NCI-H748 (cell line): ENCODE measurements at regions not wholly inside any gene's neighbourhood (a gene's known extent, or its start where the extent isn't known, plus 50 kb on each side); places are given as distances from the start of the nearest gene placed in this dataset.
"Not testable (repeated sequence)": the region's sequence is repeated elsewhere in the genome, so short reads cannot be mapped to it uniquely, and the experiment has no call there.

Experiments
- DNase-seq: peaks from one replicate; lab custom pipeline; 2025; ENCODE audit not compliant: unreplicated experiment; lab: John Stamatoyannopoulos, UW

- peak; percentile 6 for DNase-seq
Observed at GRCh38 chr10:65053397-65053796, 1532.2 kb downstream of the REEP3 start.

GRCh38 chr10:65053831-65054351 lies 1532.7 kb downstream of the REEP3 start:
- peak; percentile 7 for DNase-seq

- DNase-seq = not testable (repeated sequence)
Observed at GRCh38 chr10:65054701-65055100, 1533.5 kb downstream of the REEP3 start.

- no peak for DNase-seq
Observed at GRCh38 chr10:65065278-65065677, 1544.1 kb downstream of the REEP3 start.

GRCh38 chr10:65083222-65083621 lies 1562.0 kb downstream of the REEP3 start:
- DNase-seq = no peak

GRCh38 chr10:65090991-65091390 lies 1569.8 kb downstream of the REEP3 start:
- DNase-seq = no peak

- no peak for DNase-seq
Observed at GRCh38 chr10:65100146-65100545, 1578.9 kb downstream of the REEP3 start.

- not testable (repeated sequence) for DNase-seq
Observed at GRCh38 chr10:65100881-65101280, 1579.7 kb downstream of the REEP3 start.

- no peak for DNase-seq
Observed at GRCh38 chr10:65110009-65110408, 1588.8 kb downstream of the REEP3 start.

GRCh38 chr10:65111059-65111458 lies 1589.9 kb downstream of the REEP3 start:
- DNase-seq = not testable (repeated sequence)

GRCh38 chr10:65112573-65112972 lies 1591.4 kb downstream of the REEP3 start:
- DNase-seq = no peak

GRCh38 chr10:65123120-65123519 lies 1601.9 kb downstream of the REEP3 start:
- DNase-seq = no peak

GRCh38 chr10:65125212-65125611 lies 1604.0 kb downstream of the REEP3 start:
- no peak for DNase-seq

GRCh38 chr10:65126288-65126687 lies 1605.1 kb downstream of the REEP3 start:
- no peak for DNase-seq

GRCh38 chr10:65128277-65128676 lies 1607.1 kb downstream of the REEP3 start:
- no peak for DNase-seq

- no peak for DNase-seq
Observed at GRCh38 chr10:65130162-65130758, 1609.1 kb downstream of the REEP3 start.

GRCh38 chr10:65133652-65134051 lies 1612.5 kb downstream of the REEP3 start:
- no peak for DNase-seq

GRCh38 chr10:65135508-65135907 lies 1614.3 kb downstream of the REEP3 start:
- DNase-seq = no peak

GRCh38 chr10:65142641-65143435 lies 1621.6 kb downstream of the REEP3 start:
- no peak for DNase-seq

GRCh38 chr10:65143723-65144122 lies 1622.5 kb downstream of the REEP3 start:
- no peak for DNase-seq

GRCh38 chr10:65149878-65150277 lies 1628.7 kb downstream of the REEP3 start:
- no peak for DNase-seq

- no peak for DNase-seq
Observed at GRCh38 chr10:65166272-65166671, 1645.1 kb downstream of the REEP3 start.
